Fibroblast of the aortic adventitia (primary cell): ENCODE measurements at regions not wholly inside any gene's neighbourhood (a gene's known extent, or its start where the extent isn't known, plus 50 kb on each side); places are given as distances from the start of the nearest gene placed in this dataset.
"Not testable (repeated sequence)": the region's sequence is repeated elsewhere in the genome, so short reads cannot be mapped to it uniquely, and the experiment has no call there.

Source experiments
- DNase-seq: peaks from one replicate; pipeline ENCODE4 v3.0.0-alpha.2; 2010; ENCODE audit warnings: low read depth
- H3K4me3 ChIP-seq: 2 replicates; pipeline ENCODE4 v1.5.1; 2011; ENCODE audit warnings: low read depth, mild to moderate bottlenecking, control low read depth, low read length, moderate library complexity
- TF ChIP-seq, protein P1 (sequence below): IDR thresholded peaks from 2 replicates; pipeline ENCODE4 v1.5.1; 2011; ENCODE audit warnings: mild to moderate bottlenecking, low read length, control low read depth, inconsistent platforms; ENCODE audit not compliant: insufficient read depth

DNA sequence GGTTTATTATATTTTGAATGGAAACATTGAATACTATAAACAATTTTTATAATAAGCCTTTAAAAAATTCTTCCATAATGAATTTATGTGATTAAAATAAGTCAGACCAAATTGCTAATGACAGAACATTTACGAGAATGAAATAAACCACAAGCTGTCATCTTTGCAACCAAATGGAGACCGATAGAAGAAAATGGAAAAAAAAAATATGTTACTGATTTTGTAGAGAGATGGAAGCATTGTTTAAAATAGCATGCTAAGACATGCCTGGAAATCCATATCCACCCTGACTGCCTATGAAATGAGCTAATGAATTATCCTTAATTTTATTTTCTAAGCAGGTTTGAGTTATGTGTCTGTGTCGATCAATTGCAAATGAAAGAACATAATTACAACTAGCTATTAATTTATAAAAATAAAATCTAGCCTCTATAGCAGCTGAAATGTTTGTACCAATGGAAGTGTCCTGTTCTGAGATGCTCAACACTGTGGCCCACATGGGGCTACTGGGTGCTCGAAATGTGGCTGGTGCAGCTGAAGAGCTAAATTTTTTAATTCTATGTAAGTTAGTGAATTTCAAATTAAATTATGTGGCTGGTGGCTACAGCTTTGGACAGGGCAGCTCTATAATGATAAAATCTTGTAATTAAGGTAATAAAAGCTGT lies 832.8 kb downstream of the RNF144A start:
- TF ChIP-seq, protein P1, sequence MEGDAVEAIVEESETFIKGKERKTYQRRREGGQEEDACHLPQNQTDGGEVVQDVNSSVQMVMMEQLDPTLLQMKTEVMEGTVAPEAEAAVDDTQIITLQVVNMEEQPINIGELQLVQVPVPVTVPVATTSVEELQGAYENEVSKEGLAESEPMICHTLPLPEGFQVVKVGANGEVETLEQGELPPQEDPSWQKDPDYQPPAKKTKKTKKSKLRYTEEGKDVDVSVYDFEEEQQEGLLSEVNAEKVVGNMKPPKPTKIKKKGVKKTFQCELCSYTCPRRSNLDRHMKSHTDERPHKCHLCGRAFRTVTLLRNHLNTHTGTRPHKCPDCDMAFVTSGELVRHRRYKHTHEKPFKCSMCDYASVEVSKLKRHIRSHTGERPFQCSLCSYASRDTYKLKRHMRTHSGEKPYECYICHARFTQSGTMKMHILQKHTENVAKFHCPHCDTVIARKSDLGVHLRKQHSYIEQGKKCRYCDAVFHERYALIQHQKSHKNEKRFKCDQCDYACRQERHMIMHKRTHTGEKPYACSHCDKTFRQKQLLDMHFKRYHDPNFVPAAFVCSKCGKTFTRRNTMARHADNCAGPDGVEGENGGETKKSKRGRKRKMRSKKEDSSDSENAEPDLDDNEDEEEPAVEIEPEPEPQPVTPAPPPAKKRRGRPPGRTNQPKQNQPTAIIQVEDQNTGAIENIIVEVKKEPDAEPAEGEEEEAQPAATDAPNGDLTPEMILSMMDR = no peak
- DNase-seq = no peak
- H3K4me3 ChIP-seq = no peak overlapping the region

DNA sequence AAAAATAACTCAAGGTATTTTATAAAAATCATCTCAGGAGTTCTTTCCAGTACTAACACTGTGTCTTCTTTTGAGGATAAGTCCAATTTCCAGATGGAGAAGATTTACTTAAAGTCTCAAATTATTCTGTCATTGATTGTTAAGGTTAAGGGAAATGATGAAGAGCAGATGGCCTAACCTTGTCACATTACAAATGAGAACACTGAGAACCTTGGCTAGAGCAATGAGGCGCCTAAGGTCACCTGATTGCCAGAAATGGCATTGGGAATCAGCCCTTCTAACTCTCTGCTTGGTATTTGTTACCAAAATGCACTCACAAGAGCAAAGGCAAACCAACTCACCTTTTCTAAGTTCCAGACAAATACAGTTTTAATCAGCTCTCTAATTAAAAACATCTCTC lies 835.1 kb downstream of the RNF144A start:
- TF ChIP-seq, protein P1 = no peak
- H3K4me3 ChIP-seq = no peak overlapping the region
- no peak for DNase-seq

DNA sequence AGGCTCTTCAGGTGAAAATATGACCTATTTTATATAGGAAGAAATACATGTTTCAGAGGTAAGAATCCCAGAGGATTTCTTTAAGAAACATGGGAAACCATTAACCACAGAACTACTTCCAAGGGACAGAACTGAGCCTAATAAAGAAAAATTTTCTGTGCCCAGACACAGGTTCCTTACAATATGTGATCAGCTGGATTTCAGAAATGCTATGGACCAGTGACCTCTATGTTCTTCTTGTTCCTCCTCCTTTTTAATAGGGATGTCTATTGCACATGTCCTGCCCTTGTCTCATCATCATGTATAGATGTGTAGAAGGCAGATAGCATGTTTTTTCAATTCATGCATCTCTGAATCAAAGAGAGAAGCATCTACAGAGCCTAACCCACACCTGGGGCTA lies 836.6 kb downstream of the RNF144A start:
- DNase-seq = no peak
- no peak overlapping the region for H3K4me3 ChIP-seq
- TF ChIP-seq, protein P1 = no peak

DNA sequence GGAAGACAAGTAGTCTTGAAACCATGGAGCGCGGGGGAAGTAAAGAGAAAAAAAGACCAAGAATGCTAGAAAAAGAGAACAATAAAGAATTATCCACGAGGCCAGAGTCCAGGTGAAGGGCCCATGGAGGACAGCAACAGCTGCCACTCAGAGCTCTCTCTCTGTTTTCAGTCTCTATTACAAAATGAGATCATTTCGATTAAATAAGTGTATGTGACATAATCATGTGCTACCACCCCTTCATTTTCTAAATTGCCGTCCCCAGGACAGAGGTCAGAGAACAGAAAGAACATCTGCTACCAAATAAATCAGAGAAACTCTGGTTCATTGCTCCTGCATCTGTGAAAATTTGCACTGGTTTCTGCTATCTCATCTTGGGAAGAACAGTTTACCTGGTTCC lies 838.7 kb downstream of the RNF144A start:
- TF ChIP-seq, protein P1 = no peak
- no peak for DNase-seq
- no peak overlapping the region for H3K4me3 ChIP-seq

DNA sequence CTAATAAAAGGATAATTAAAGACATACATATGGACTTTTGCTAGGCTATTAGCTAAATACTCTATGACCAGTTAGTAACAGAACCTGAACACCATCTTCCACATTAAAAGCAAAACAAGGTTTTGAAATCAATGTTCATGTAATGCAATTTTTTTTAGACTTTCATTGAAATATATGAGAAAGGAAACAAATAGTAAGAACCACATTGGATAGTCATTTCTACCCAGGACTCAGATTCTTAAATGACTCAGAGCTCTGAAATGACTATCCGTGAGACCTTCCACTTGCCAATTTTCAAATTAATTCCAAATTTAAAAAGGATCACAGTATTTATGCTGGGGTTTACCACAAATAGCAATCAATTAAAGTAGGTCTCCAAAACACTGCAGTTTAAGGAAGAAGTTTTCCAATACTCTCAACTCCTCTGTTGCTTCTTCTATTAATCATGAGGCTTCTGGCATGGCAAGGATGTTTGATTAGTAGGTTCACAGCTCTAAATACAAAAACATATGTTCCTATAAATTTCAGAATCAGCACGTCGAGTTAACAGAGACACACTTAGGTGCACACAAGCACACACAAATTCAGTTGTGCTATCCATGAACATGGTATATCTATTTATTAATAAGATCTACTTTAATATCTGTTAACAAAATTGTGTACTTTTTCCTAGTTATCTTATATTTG lies 841.0 kb downstream of the RNF144A start:
- TF ChIP-seq, protein P1 = no peak
- H3K4me3 ChIP-seq = no peak overlapping the region
- DNase-seq = no peak

DNA sequence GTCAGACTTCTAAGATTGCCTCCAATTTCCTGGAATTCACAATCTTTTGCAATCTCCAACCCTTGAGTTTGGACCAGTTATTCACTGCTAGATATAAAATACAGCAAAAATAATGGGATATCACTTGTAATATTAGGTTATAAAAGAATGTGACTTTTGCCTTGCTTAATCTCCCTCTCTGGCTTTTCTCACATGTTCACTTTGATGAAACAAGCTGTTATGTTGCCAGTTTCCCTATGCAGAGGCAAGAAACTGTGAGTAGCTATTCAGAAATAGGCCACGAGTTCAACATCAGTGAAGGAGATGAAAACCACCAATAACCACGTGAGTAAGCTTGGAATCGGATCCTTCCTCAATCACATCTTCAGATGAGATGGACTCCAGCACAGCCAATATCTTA lies 842.7 kb downstream of the RNF144A start:
- TF ChIP-seq, protein P1 = no peak
- DNase-seq = peak; percentile 10
- H3K4me3 ChIP-seq = no peak overlapping the region

DNA sequence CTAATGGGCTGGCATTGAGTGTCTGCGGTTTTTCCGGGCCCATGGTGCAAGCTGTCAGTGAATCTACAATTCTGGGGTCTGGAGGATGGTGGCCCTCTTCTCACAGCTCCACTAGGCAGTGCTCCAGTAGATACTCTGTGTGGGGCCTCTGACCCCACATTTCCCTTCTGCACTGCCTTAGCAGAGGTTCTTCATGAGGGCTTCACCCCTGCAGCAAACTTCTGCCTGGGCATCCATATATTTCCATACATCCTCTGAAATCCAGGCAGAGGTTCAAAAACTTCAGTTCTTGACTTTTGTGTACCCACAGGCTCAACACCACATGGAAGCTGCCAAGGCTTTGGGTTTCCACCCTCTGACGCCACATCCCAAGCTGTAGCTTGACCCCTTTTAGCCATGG lies 846.2 kb downstream of the RNF144A start:
- not testable (repeated sequence) for DNase-seq, H3K4me3 ChIP-seq
